ENCODE measurements at regions not wholly inside any gene's neighbourhood (a gene's known extent, or its start where the extent isn't known, plus 50 kb on each side); places are given as distances from the start of the nearest gene placed in this dataset.

DNA sequence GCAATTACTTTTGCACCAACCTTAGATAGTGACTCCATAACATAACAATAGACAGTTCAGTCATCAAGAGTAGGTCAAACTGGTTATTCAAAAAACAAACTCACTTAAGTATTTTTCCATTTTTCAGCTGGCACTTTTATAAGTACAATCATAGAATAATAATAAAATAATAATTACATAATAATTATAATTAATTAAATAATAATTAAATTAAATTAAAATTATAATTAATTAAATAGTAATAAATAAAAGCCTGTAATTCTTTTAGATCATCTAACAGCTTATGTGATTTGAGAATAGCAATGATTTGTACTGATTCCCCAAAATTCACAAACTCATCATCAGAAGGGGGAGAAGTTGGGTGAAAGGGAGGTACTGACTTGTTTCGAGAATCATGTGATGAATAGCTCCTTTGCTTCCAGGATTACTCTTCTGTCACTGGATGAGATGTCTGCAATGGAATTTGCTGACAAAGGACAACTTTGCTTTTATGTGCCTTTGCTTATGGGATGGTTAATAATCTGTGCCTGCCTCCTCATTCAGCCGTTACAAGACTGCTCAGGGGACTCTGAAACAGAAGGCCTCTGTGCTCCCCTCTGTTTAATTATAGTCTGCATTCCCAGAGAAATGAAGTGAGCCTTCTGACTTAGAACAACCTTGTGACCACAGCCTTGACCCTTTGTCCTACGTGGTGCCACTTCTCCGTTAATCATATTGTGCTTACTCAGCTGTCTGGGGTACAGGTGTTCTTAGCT is 104.8 kb upstream of the ENPEP start:
- no peaks in the 10 kb centered on the region for H3K4me1 ChIP-seq
- ChIA-PET CTCF (no interaction called here), POLR2A (no interaction called here)
- WGBS (ENCODE audit: missing lambda C conversion rate), result 28% methylated on average over 4 of the region's 4 CpGs
- H3K4me3 ChIP-seq, result no peak overlapping the region
- H3K9me3 ChIP-seq, result no peaks in the 10 kb centered on the region
- FAIRE-seq (no peak), DNase-seq (ENCODE audit: low read depth in 1 of 2, low spot score in 1 of 2) (no peak), ATAC-seq (no peak)
- no peak overlapping the region for H3K4me2 ChIP-seq
- no peak overlapping the region for H3K27ac ChIP-seq
- no peak for TF ChIP-seq MAZ (IDR thresholded peaks at IDR 0.05; ENCODE audit: borderline replicate concordance, low read depth, low read length)
- TF ChIP-seq MAFK (IDR thresholded peaks at IDR 0.05; ENCODE audit: partially characterized antibody), result peak; percentile 9

- ATAC-seq, result no peak
- Histone ChIP-seq H3K4me3 (no peak overlapping the region), H3K4me2 (no peak overlapping the region), H3K27ac (no peak overlapping the region), H3K9me3 (no peaks in the 10 kb centered on the region), H3K4me1 (no peaks in the 10 kb centered on the region)
- no peak for DNase-seq (ENCODE audit: low read depth in 1 of 2, low spot score in 1 of 2)
- POLR2A ChIA-PET, result no interaction called here
- CTCF ChIA-PET, result no interaction called here
- FAIRE-seq, result no peak
- WGBS (ENCODE audit: missing lambda C conversion rate), result 19% methylated on average over 3 of the region's 3 CpGs
- TF ChIP-seq, protein P1, sequence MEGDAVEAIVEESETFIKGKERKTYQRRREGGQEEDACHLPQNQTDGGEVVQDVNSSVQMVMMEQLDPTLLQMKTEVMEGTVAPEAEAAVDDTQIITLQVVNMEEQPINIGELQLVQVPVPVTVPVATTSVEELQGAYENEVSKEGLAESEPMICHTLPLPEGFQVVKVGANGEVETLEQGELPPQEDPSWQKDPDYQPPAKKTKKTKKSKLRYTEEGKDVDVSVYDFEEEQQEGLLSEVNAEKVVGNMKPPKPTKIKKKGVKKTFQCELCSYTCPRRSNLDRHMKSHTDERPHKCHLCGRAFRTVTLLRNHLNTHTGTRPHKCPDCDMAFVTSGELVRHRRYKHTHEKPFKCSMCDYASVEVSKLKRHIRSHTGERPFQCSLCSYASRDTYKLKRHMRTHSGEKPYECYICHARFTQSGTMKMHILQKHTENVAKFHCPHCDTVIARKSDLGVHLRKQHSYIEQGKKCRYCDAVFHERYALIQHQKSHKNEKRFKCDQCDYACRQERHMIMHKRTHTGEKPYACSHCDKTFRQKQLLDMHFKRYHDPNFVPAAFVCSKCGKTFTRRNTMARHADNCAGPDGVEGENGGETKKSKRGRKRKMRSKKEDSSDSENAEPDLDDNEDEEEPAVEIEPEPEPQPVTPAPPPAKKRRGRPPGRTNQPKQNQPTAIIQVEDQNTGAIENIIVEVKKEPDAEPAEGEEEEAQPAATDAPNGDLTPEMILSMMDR (IDR thresholded peaks at IDR 0.05), result no peak
- TF ChIP-seq ZNF302 (CRISPR knock-in tag; IDR thresholded peaks at IDR 0.05), result no peak
These were observed 107.5 kb upstream of the ENPEP start for GRCh38 chr4:110368409-110368808.

GRCh38 chr4:110367156-110367555 is 108.8 kb upstream of the ENPEP start:
- no peak for TF ChIP-seq FOSB (CRISPR knock-in tag; IDR thresholded peaks at IDR 0.05)
- no peak for TF ChIP-seq NPAS2 (CRISPR knock-in tag; IDR thresholded peaks at IDR 0.05; ENCODE audit: borderline replicate concordance)
- TF ChIP-seq RFX5 (IDR thresholded peaks at IDR 0.05), result no peak
- no peak for TF ChIP-seq POLR2AphosphoS2 (conservative IDR thresholded peaks at IDR 0.05; ENCODE audit: low read length)
- TF ChIP-seq HOXB13 (CRISPR knock-in tag; IDR thresholded peaks at IDR 0.05; ENCODE audit: low read depth), result no peak
- TF ChIP-seq SMC3 (IDR thresholded peaks at IDR 0.05), result no peak
- no peak for TF ChIP-seq NFE2L2 (conservative IDR thresholded peaks at IDR 0.05; ENCODE audit: low read length)
- no peak for TF ChIP-seq POLR2A (IDR thresholded peaks at IDR 0.05; ENCODE audit: low read length)
- TF ChIP-seq EP300 (IDR thresholded peaks at IDR 0.05), result no peak
- no peak for TF ChIP-seq ZNF302 (CRISPR knock-in tag; IDR thresholded peaks at IDR 0.05)
- TF ChIP-seq NR3C1 (IDR thresholded peaks at IDR 0.05), result no peak
- TF ChIP-seq RCOR1 (IDR thresholded peaks at IDR 0.05; ENCODE audit: low read depth, low read length), result no peak
- TF ChIP-seq ZFP36 (IDR thresholded peaks at IDR 0.05; ENCODE audit: borderline replicate concordance, partially characterized antibody), result no peak
- TF ChIP-seq KDM1A (IDR thresholded peaks at IDR 0.05; ENCODE audit: low read depth), result no peak
- TF ChIP-seq CBX8 (IDR thresholded peaks at IDR 0.05), result no peak
- no peak for TF ChIP-seq HEYL (CRISPR knock-in tag; IDR thresholded peaks at IDR 0.05)
- TF ChIP-seq, protein P2, sequence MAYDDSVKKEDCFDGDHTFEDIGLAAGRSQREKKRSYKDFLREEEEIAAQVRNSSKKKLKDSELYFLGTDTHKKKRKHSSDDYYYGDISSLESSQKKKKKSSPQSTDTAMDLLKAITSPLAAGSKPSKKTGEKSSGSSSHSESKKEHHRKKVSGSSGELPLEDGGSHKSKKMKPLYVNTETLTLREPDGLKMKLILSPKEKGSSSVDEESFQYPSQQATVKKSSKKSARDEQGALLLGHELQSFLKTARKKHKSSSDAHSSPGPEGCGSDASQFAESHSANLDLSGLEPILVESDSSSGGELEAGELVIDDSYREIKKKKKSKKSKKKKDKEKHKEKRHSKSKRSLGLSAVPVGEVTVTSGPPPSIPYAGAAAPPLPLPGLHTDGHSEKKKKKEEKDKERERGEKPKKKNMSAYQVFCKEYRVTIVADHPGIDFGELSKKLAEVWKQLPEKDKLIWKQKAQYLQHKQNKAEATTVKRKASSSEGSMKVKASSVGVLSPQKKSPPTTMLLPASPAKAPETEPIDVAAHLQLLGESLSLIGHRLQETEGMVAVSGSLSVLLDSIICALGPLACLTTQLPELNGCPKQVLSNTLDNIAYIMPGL (CRISPR knock-in tag; IDR thresholded peaks at IDR 0.05; ENCODE audit: borderline replicate concordance), result no peak
- TF ChIP-seq CHD4 (IDR thresholded peaks at IDR 0.05; ENCODE audit: borderline replicate concordance), result no peak
- no peak for TF ChIP-seq HOXA7 (CRISPR knock-in tag; IDR thresholded peaks at IDR 0.05)
- TF ChIP-seq ESRRA (IDR thresholded peaks at IDR 0.05; ENCODE audit: borderline replicate concordance, low read length), result no peak
- POLR2A ChIA-PET, result no interaction called here
- no peaks in the 10 kb centered on the region for H3K9me3 ChIP-seq
- ATAC-seq, result no peak
- WGBS (ENCODE audit: missing lambda C conversion rate), result 16% methylated on average over 3 of the region's 3 CpGs
- H3K4me3 ChIP-seq, result no peak overlapping the region
- no peak for DNase-seq (ENCODE audit: low read depth in 1 of 2, low spot score in 1 of 2)
- no peaks in the 10 kb centered on the region for H3K4me1 ChIP-seq
- no peak for FAIRE-seq
- no peak overlapping the region for H3K27ac ChIP-seq
- H3K4me2 ChIP-seq, result no peak overlapping the region
- CTCF ChIA-PET, result interaction anchor here (0.9 kb wide), 1 partner anchor 26 kb away, joined by 3 read pairs; no protein-coding TSS in a partner anchor
